Epithelial cell of proximal tubule (primary cell): ENCODE measurements at regions not wholly inside any gene's neighbourhood (a gene's known extent, or its start where the extent isn't known, plus 50 kb on each side); places are given as distances from the start of the nearest gene placed in this dataset.

Source experiments
- DNase-seq: peaks from one replicate; pipeline ENCODE4 v3.0.0-alpha.2; 2011; ENCODE audit warnings: low read depth
- H3K4me3 ChIP-seq: 2 replicates; pipeline ENCODE4 v1.5.1; 2011; ENCODE audit warnings: low read depth, mild to moderate bottlenecking, low read length
- CTCF ChIP-seq: conservative IDR thresholded peaks from 2 replicates; pipeline ENCODE4 v1.5.1; 2012; ENCODE audit warnings: low read depth, mild to moderate bottlenecking, low read length

- no peak overlapping the region for H3K4me3 ChIP-seq
- no peak for DNase-seq
- TF ChIP-seq CTCF, result no peak
These were observed 99.0 kb upstream of the CDYL start for GRCh38 chr6:4677011-4677750.

- no peak for DNase-seq
- TF ChIP-seq CTCF, result no peak
- no peak overlapping the region for H3K4me3 ChIP-seq
These were observed 100.2 kb upstream of the CDYL start for GRCh38 chr6:4676016-4676415.

GRCh38 chr6:4675121-4675520, 101.1 kb upstream of the CDYL start:
- no peak for DNase-seq
- no peak overlapping the region for H3K4me3 ChIP-seq
- TF ChIP-seq CTCF, result no peak

- no peak for TF ChIP-seq CTCF
- no peak for DNase-seq
- H3K4me3 ChIP-seq, result no peak overlapping the region
These were observed 102.3 kb upstream of the CDYL start for GRCh38 chr6:4673861-4674260.

GRCh38 chr6:4672772-4673171, 103.4 kb upstream of the CDYL start:
- no peak overlapping the region for H3K4me3 ChIP-seq
- DNase-seq, result no peak
- TF ChIP-seq CTCF, result no peak

- DNase-seq, result no peak
- H3K4me3 ChIP-seq, result no peak overlapping the region
- no peak for TF ChIP-seq CTCF
These were observed 104.6 kb upstream of the CDYL start for GRCh38 chr6:4671587-4672115.
